ENCODE measurements at regions not wholly inside any gene's neighbourhood (a gene's known extent, or its start where the extent isn't known, plus 50 kb on each side); places are given as distances from the start of the nearest gene placed in this dataset.

GRCh38 chr2:76274676-76275075 is 564.0 kb upstream of the GCFC2 start:
- TF ChIP-seq CTCF (IDR thresholded peaks at IDR 0.05) = no peak
- TF ChIP-seq POLR2A (IDR thresholded peaks at IDR 0.05) = no peak
